Activated naive CD8-positive, alpha-beta T cell treated with anti-CD3 and anti-CD28 coated beads, Interleukin-2, amount 50 U/mL, for 24 hours (primary cell): ENCODE measurements at regions not wholly inside any gene's neighbourhood (a gene's known extent, or its start where the extent isn't known, plus 50 kb on each side); places are given as distances from the start of the nearest gene placed in this dataset.
"Not testable (repeated sequence)": the region's sequence is repeated elsewhere in the genome, so short reads cannot be mapped to it uniquely, and the experiment has no call there.

Experiments used
- ATAC-seq: fragments of 150-1000 bp; cut with Tn5 transposase; one replicate; pipeline ENCODE4 v1.10.0; 2021
- DNase-seq: peaks from one replicate; pipeline ENCODE4 v3.0.0; 2021
- H3K27ac Mint-ChIP-seq: one replicate; pipeline ENCODE4 v1.8.0; 2021; ENCODE audit warnings: mild to moderate bottlenecking, mixed read lengths
- H3K27me3 Mint-ChIP-seq: one replicate; pipeline ENCODE4 v1.8.0; 2021; ENCODE audit warnings: mixed read lengths
- H3K36me3 Mint-ChIP-seq: one replicate; pipeline ENCODE4 v1.8.0; 2021; ENCODE audit warnings: low read depth, mixed read lengths
- H3K4me1 Mint-ChIP-seq: one replicate; pipeline ENCODE4 v1.8.0; 2021; ENCODE audit warnings: mixed read lengths
- H3K4me3 Mint-ChIP-seq: one replicate; pipeline ENCODE4 v1.8.0; 2021; ENCODE audit warnings: mild to moderate bottlenecking, moderate library complexity, mixed read lengths
- H3K9me3 Mint-ChIP-seq: one replicate; pipeline ENCODE4 v1.8.0; 2021; ENCODE audit warnings: mixed read lengths

GRCh38 chr15:20188611-20189010 is 353.0 kb downstream of the GOLGA6L6 start:
- not testable (repeated sequence) for H3K4me3 Mint-ChIP-seq, DNase-seq, H3K27me3 Mint-ChIP-seq, H3K4me1 Mint-ChIP-seq, ATAC-seq, H3K36me3 Mint-ChIP-seq, H3K27ac Mint-ChIP-seq
- peaks cover 11% of the 10 kb centered on the region for H3K9me3 Mint-ChIP-seq

- not testable (repeated sequence) for H3K27ac Mint-ChIP-seq, H3K4me3 Mint-ChIP-seq, DNase-seq, ATAC-seq, H3K27me3 Mint-ChIP-seq, H3K4me1 Mint-ChIP-seq, H3K36me3 Mint-ChIP-seq
- H3K9me3 Mint-ChIP-seq: peaks cover 11% of the 10 kb centered on the region
Observed at GRCh38 chr15:20187370-20188355, 353.9 kb downstream of the GOLGA6L6 start.

GRCh38 chr15:20184879-20185278 is 356.7 kb downstream of the GOLGA6L6 start:
- not testable (repeated sequence) for H3K27ac Mint-ChIP-seq, H3K9me3 Mint-ChIP-seq, H3K4me3 Mint-ChIP-seq, ATAC-seq, DNase-seq, H3K4me1 Mint-ChIP-seq, H3K36me3 Mint-ChIP-seq, H3K27me3 Mint-ChIP-seq

- not testable (repeated sequence) for H3K4me3 Mint-ChIP-seq, DNase-seq, H3K36me3 Mint-ChIP-seq, ATAC-seq, H3K4me1 Mint-ChIP-seq, H3K9me3 Mint-ChIP-seq, H3K27me3 Mint-ChIP-seq, H3K27ac Mint-ChIP-seq
Observed at GRCh38 chr15:20168221-20168620, 373.4 kb downstream of the GOLGA6L6 start.

GRCh38 chr15:20153528-20153927 is 388.1 kb downstream of the GOLGA6L6 start:
- not testable (repeated sequence) for H3K27ac Mint-ChIP-seq, ATAC-seq, H3K9me3 Mint-ChIP-seq, H3K27me3 Mint-ChIP-seq, DNase-seq, H3K4me3 Mint-ChIP-seq, H3K4me1 Mint-ChIP-seq, H3K36me3 Mint-ChIP-seq

GRCh38 chr15:20148679-20149078 is 392.9 kb downstream of the GOLGA6L6 start:
- not testable (repeated sequence) for H3K27me3 Mint-ChIP-seq, H3K4me3 Mint-ChIP-seq, H3K4me1 Mint-ChIP-seq, DNase-seq, H3K9me3 Mint-ChIP-seq, H3K27ac Mint-ChIP-seq, H3K36me3 Mint-ChIP-seq, ATAC-seq

- DNase-seq, H3K4me3 Mint-ChIP-seq: not testable (repeated sequence)
Observed at GRCh38 chr15:20148008-20148407, 393.6 kb downstream of the GOLGA6L6 start.

GRCh38 chr15:20144333-20145036 is 397.1 kb downstream of the GOLGA6L6 start:
- DNase-seq, H3K36me3 Mint-ChIP-seq, H3K27ac Mint-ChIP-seq, ATAC-seq, H3K27me3 Mint-ChIP-seq, H3K4me1 Mint-ChIP-seq, H3K4me3 Mint-ChIP-seq, H3K9me3 Mint-ChIP-seq: not testable (repeated sequence)

More at GRCh38 chr15:20148008-20148407, 393.6 kb downstream of the GOLGA6L6 start:
- H3K36me3 Mint-ChIP-seq, H3K4me1 Mint-ChIP-seq, H3K27me3 Mint-ChIP-seq, H3K27ac Mint-ChIP-seq, ATAC-seq, H3K9me3 Mint-ChIP-seq: not testable (repeated sequence)

GRCh38 chr15:20142906-20143305 is 398.7 kb downstream of the GOLGA6L6 start:
- H3K36me3 Mint-ChIP-seq, H3K27me3 Mint-ChIP-seq, ATAC-seq, DNase-seq, H3K27ac Mint-ChIP-seq, H3K4me1 Mint-ChIP-seq, H3K9me3 Mint-ChIP-seq, H3K4me3 Mint-ChIP-seq: not testable (repeated sequence)

GRCh38 chr15:20142410-20142809 is 399.2 kb downstream of the GOLGA6L6 start:
- not testable (repeated sequence) for H3K27me3 Mint-ChIP-seq, H3K9me3 Mint-ChIP-seq, DNase-seq, H3K36me3 Mint-ChIP-seq, ATAC-seq, H3K4me3 Mint-ChIP-seq, H3K27ac Mint-ChIP-seq, H3K4me1 Mint-ChIP-seq

GRCh38 chr15:20124668-20125067 is 416.9 kb downstream of the GOLGA6L6 start:
- H3K9me3 Mint-ChIP-seq, H3K36me3 Mint-ChIP-seq, H3K27ac Mint-ChIP-seq, H3K4me3 Mint-ChIP-seq, H3K4me1 Mint-ChIP-seq, DNase-seq, ATAC-seq, H3K27me3 Mint-ChIP-seq: not testable (repeated sequence)

- H3K9me3 Mint-ChIP-seq: no peaks in the 10 kb centered on the region
- no peak overlapping the region for H3K27ac Mint-ChIP-seq
- DNase-seq (no peak), ATAC-seq (no peak)
- no peaks in the 10 kb centered on the region for H3K4me1 Mint-ChIP-seq
- H3K36me3 Mint-ChIP-seq: no peaks in the 10 kb centered on the region
- no peaks in the 10 kb centered on the region for H3K27me3 Mint-ChIP-seq
- no peak overlapping the region for H3K4me3 Mint-ChIP-seq
Observed at GRCh38 chr15:20106026-20106425, 435.6 kb downstream of the GOLGA6L6 start.

GRCh38 chr15:20105011-20105990 is 436.3 kb downstream of the GOLGA6L6 start:
- H3K27me3 Mint-ChIP-seq, DNase-seq, H3K36me3 Mint-ChIP-seq, H3K27ac Mint-ChIP-seq, H3K4me3 Mint-ChIP-seq, H3K4me1 Mint-ChIP-seq, H3K9me3 Mint-ChIP-seq, ATAC-seq: not testable (repeated sequence)

GRCh38 chr15:20104551-20104950 is 437.0 kb downstream of the GOLGA6L6 start:
- not testable (repeated sequence) for H3K4me3 Mint-ChIP-seq, H3K4me1 Mint-ChIP-seq, DNase-seq, H3K27ac Mint-ChIP-seq, H3K36me3 Mint-ChIP-seq, ATAC-seq, H3K9me3 Mint-ChIP-seq, H3K27me3 Mint-ChIP-seq
